SK-N-SH (cell line): ENCODE measurements at regions not wholly inside any gene's neighbourhood (a gene's known extent, or its start where the extent isn't known, plus 50 kb on each side); places are given as distances from the start of the nearest gene placed in this dataset.

ENCODE experiments used
- CHD2 ChIP-seq: fragments of 150-350 bp; IDR thresholded peaks from 2 replicates; pipeline ENCODE4 v1.6.1; 2018; ENCODE audit warnings: low read length; ENCODE audit not compliant: partially characterized antibody
- RCOR1 ChIP-seq: fragments of 150-350 bp; IDR thresholded peaks from 2 replicates; pipeline ENCODE4 v1.6.1; 2017; ENCODE audit warnings: antibody characterized with exemption, low read length
- RFX5 ChIP-seq: IDR thresholded peaks from 2 replicates; pipeline ENCODE4 v1.6.1; 2012; ENCODE audit warnings: mild to moderate bottlenecking, improper control_type of control experiment, low read length
- SIN3A ChIP-seq: IDR thresholded peaks from 2 replicates; pipeline ENCODE4 v1.6.1; 2012; ENCODE audit warnings: low read depth, mild to moderate bottlenecking, low read length, moderate library complexity, borderline replicate concordance
- YY1 ChIP-seq: IDR thresholded peaks from 2 replicates; pipeline ENCODE4 v1.4.0; 2012; ENCODE audit warnings: low read depth, mild to moderate bottlenecking
- TF ChIP-seq, protein P1 (sequence below): fragments of 200-600 bp; sonication (generic); IDR thresholded peaks from 2 replicates; pipeline ENCODE4 v1.6.1; 2017; ENCODE audit warnings: antibody characterized with exemption, mild to moderate bottlenecking, moderate library complexity

GRCh38 chr18:37698508-37699040 is 133.0 kb upstream of the CELF4 start:
- TF ChIP-seq, protein P1, sequence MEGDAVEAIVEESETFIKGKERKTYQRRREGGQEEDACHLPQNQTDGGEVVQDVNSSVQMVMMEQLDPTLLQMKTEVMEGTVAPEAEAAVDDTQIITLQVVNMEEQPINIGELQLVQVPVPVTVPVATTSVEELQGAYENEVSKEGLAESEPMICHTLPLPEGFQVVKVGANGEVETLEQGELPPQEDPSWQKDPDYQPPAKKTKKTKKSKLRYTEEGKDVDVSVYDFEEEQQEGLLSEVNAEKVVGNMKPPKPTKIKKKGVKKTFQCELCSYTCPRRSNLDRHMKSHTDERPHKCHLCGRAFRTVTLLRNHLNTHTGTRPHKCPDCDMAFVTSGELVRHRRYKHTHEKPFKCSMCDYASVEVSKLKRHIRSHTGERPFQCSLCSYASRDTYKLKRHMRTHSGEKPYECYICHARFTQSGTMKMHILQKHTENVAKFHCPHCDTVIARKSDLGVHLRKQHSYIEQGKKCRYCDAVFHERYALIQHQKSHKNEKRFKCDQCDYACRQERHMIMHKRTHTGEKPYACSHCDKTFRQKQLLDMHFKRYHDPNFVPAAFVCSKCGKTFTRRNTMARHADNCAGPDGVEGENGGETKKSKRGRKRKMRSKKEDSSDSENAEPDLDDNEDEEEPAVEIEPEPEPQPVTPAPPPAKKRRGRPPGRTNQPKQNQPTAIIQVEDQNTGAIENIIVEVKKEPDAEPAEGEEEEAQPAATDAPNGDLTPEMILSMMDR, result no peak
- TF ChIP-seq CHD2, result no peak
- TF ChIP-seq RCOR1, result no peak
- no peak for TF ChIP-seq SIN3A
- TF ChIP-seq YY1, result no peak
- no peak for TF ChIP-seq RFX5
